ENCODE measurements at regions not wholly inside any gene's neighbourhood (a gene's known extent, or its start where the extent isn't known, plus 50 kb on each side); places are given as distances from the start of the nearest gene placed in this dataset.

- TF ChIP-seq CBX3 (IDR thresholded peaks at IDR 0.05; ENCODE audit: borderline replicate concordance, low read depth) (no peak), MEF2A (IDR thresholded peaks at IDR 0.05; ENCODE audit: insufficient read depth, low read depth, low read length) (no peak), SMC3 (IDR thresholded peaks at IDR 0.05; ENCODE audit: borderline replicate concordance, low read length) (no peak), POLR2A (IDR thresholded peaks at IDR 0.05; ENCODE audit: low read depth, low read length) (no peak), POLR2AphosphoS5 (IDR thresholded peaks at IDR 0.05; ENCODE audit: low read length) (no peak)
Observed at GRCh38 chr22:44387486-44387885, 74.7 kb upstream of the SHISAL1 start.

Data from GM12878 (cell line).